Astrocyte (in vitro differentiated cells and primary cell): ENCODE measurements at regions not wholly inside any gene's neighbourhood (a gene's known extent, or its start where the extent isn't known, plus 50 kb on each side); places are given as distances from the start of the nearest gene placed in this dataset.

Experiments used
- EZH2 ChIP-seq: IDR thresholded peaks from 2 replicates; pipeline ENCODE4 v1.6.1; 2012; ENCODE audit warnings: mild to moderate bottlenecking, low read length, inconsistent platforms; ENCODE audit not compliant: insufficient read depth
- TF ChIP-seq, protein P1 (sequence below): IDR thresholded peaks from 2 replicates; pipeline ENCODE4 v1.5.1; 2011; ENCODE audit warnings: low read depth, mild to moderate bottlenecking, inconsistent platforms, low read length, moderate library complexity; ENCODE audit not compliant: insufficient read depth

DNA sequence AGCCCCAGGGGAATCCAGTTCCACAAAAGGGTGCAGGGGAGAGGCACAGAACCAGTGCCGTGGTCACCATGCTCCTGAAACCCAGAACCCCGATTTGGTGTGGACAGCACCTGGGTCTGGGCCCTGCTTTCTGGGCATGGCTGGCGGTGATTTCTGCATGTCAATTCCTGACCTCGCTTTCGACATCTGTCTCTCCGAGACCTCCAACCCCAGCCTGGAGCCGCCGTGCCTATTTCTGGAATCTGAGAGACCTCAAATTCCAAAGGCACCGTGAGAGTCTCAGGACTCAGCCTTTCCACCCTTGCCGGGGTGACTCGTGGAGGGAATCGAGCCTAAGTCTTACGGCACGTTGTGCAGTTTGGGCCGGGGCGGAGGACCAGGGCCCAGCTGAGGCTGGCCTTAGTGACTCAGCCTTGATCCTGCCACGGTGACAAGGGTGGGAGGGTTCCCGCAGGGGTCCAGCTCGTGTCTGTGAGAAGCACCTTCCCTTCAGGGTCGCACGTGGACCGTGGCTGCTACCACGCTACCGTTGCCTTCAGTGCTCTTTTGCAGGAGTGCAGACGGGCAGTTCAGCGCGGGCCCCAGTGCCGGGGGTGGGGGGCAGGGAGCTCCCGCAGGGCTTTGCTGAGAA lies 133.7 kb downstream of the PXDC1 start:
- TF ChIP-seq, protein P1, sequence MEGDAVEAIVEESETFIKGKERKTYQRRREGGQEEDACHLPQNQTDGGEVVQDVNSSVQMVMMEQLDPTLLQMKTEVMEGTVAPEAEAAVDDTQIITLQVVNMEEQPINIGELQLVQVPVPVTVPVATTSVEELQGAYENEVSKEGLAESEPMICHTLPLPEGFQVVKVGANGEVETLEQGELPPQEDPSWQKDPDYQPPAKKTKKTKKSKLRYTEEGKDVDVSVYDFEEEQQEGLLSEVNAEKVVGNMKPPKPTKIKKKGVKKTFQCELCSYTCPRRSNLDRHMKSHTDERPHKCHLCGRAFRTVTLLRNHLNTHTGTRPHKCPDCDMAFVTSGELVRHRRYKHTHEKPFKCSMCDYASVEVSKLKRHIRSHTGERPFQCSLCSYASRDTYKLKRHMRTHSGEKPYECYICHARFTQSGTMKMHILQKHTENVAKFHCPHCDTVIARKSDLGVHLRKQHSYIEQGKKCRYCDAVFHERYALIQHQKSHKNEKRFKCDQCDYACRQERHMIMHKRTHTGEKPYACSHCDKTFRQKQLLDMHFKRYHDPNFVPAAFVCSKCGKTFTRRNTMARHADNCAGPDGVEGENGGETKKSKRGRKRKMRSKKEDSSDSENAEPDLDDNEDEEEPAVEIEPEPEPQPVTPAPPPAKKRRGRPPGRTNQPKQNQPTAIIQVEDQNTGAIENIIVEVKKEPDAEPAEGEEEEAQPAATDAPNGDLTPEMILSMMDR: no peak
- TF ChIP-seq EZH2: no peak
